PFSK-1 (cell line): ENCODE measurements at regions not wholly inside any gene's neighbourhood (a gene's known extent, or its start where the extent isn't known, plus 50 kb on each side); places are given as distances from the start of the nearest gene placed in this dataset.

ENCODE experiments used
- FOXP2 ChIP-seq: optimal IDR thresholded peaks from 2 replicates; pipeline ENCODE3; 2011; ENCODE audit warnings: borderline replicate concordance, control low read depth, inconsistent platforms; ENCODE audit not compliant: insufficient read depth; ENCODE audit errors: extremely low read length, extremely low read depth
- POLR2AphosphoS5 ChIP-seq: IDR thresholded peaks from 2 replicates; pipeline ENCODE4 v1.6.1; 2012; ENCODE audit warnings: low read depth, mild to moderate bottlenecking, control low read depth, low read length, moderate library complexity
- REST ChIP-seq, 2 experiments: IDR thresholded peaks; 2 replicates each; pipeline versions ENCODE4 v1.6.1 to v1.8.0; 2011 to 2012; ENCODE audit warnings: low read depth in 2 of 2, low read length in 2 of 2, control low read depth in 1 of 2, inconsistent platforms in 1 of 2, mild to moderate bottlenecking in 1 of 2, moderate library complexity in 1 of 2; ENCODE audit not compliant: insufficient read depth in 1 of 2
- SIN3A ChIP-seq: IDR thresholded peaks from 2 replicates; pipeline ENCODE4 v1.6.1; 2012; ENCODE audit warnings: mild to moderate bottlenecking, low read length, moderate library complexity, borderline replicate concordance; ENCODE audit not compliant: insufficient read depth
- TAF1 ChIP-seq: IDR thresholded peaks from 2 replicates; pipeline ENCODE4 v1.6.1; 2012; ENCODE audit warnings: low read length, control low read depth, borderline replicate concordance; ENCODE audit not compliant: insufficient read depth

GRCh38 chr1:221089803-221090202, 210.6 kb downstream of the HLX start:
- TF ChIP-seq FOXP2, result no peak
- TF ChIP-seq SIN3A, result no peak
- TF ChIP-seq TAF1, result no peak
- no peak for TF ChIP-seq POLR2AphosphoS5
- TF ChIP-seq REST (IDR thresholded peaks at IDR 0.05; ENCODE audit: insufficient read depth in 1 of 2, low read depth in 2 of 2, low read length in 2 of 2), result no peak

- TF ChIP-seq TAF1, result no peak
- no peak for TF ChIP-seq POLR2AphosphoS5
- TF ChIP-seq FOXP2, result no peak
- no peak for TF ChIP-seq SIN3A
- no peak for TF ChIP-seq REST (IDR thresholded peaks at IDR 0.05; ENCODE audit: insufficient read depth in 1 of 2, low read depth in 2 of 2, low read length in 2 of 2)
Observed at GRCh38 chr1:221093903-221094791, 214.9 kb downstream of the HLX start.

- TF ChIP-seq TAF1, result no peak
- TF ChIP-seq SIN3A, result no peak
- no peak for TF ChIP-seq POLR2AphosphoS5
- TF ChIP-seq FOXP2, result no peak
- TF ChIP-seq REST (IDR thresholded peaks at IDR 0.05; ENCODE audit: insufficient read depth in 1 of 2, low read depth in 2 of 2, low read length in 2 of 2), result no peak
Observed at GRCh38 chr1:221097479-221098281, 218.4 kb downstream of the HLX start.

GRCh38 chr1:221098471-221099405, 219.5 kb downstream of the HLX start:
- no peak for TF ChIP-seq REST (IDR thresholded peaks at IDR 0.05; ENCODE audit: insufficient read depth in 1 of 2, low read depth in 2 of 2, low read length in 2 of 2)
- no peak for TF ChIP-seq POLR2AphosphoS5
- TF ChIP-seq FOXP2, result no peak
- TF ChIP-seq SIN3A, result no peak
- no peak for TF ChIP-seq TAF1
